ENCODE measurements at regions not wholly inside any gene's neighbourhood (a gene's known extent, or its start where the extent isn't known, plus 50 kb on each side); places are given as distances from the start of the nearest gene placed in this dataset.
"Not testable (repeated sequence)": the region's sequence is repeated elsewhere in the genome, so short reads cannot be mapped to it uniquely, and the experiment has no call there.

GRCh38 chr18:70390371-70391090 is 101.7 kb downstream of the SOCS6 start:
- Histone ChIP-seq H4K8ac (ENCODE audit: low read depth, low read length) (no peak overlapping the region), H3K36me3 (ENCODE audit: control insufficient read depth, insufficient read depth, low read length) (no peaks in the 10 kb centered on the region), H3K27me3 (ENCODE audit: insufficient read depth, low read length, poor library complexity) (no peaks in the 10 kb centered on the region), H3K4ac (ENCODE audit: low read depth, low read length) (no peak overlapping the region), H3K18ac (ENCODE audit: low read length) (no peak overlapping the region), H2BK120ac (ENCODE audit: low read depth, low read length) (no peak overlapping the region), H3K4me1 (ENCODE audit: control insufficient read depth, low read depth, low read length) (no peaks in the 10 kb centered on the region), H3K79me1 (ENCODE audit: low read length) (no peaks in the 10 kb centered on the region), H3K27ac (ENCODE audit: low read depth, low read length) (no peak overlapping the region), H2BK15ac (replicated peaks; ENCODE audit: low read depth) (no peak overlapping the region), H4K5ac (ENCODE audit: low read length) (no peak overlapping the region), H3K23ac (ENCODE audit: low read length) (no peak overlapping the region), H2AK5ac (ENCODE audit: low read length) (no peak overlapping the region), H3K9ac (ENCODE audit: low read length) (no peak overlapping the region), H3K4me3 (ENCODE audit: low read length) (no peak overlapping the region), H3K4me2 (ENCODE audit: low read length) (no peak overlapping the region), H3K56ac (ENCODE audit: low read length) (no peak overlapping the region), H2BK5ac (ENCODE audit: low read length) (no peak overlapping the region), H3K79me2 (ENCODE audit: control insufficient read depth, insufficient read depth, low read length) (no peaks in the 10 kb centered on the region)
- no CpG with 5 or more reads among the region's 4 CpGs for WGBS (ENCODE audit: extremely low coverage, insufficient coverage, low lambda C conversion rate)
- DNase-seq = no peak

- not testable (repeated sequence) for H4K5ac ChIP-seq (ENCODE audit: low read length); H3K18ac ChIP-seq (ENCODE audit: low read length); H4K8ac ChIP-seq (ENCODE audit: low read depth, low read length); H3K4me2 ChIP-seq (ENCODE audit: low read length); H3K4ac ChIP-seq (ENCODE audit: low read depth, low read length); DNase-seq; H3K56ac ChIP-seq (ENCODE audit: low read length); H2AK5ac ChIP-seq (ENCODE audit: low read length); H3K4me3 ChIP-seq (ENCODE audit: low read length); H3K36me3 ChIP-seq (ENCODE audit: control insufficient read depth, insufficient read depth, low read length); H2BK5ac ChIP-seq (ENCODE audit: low read length); H3K27me3 ChIP-seq (ENCODE audit: insufficient read depth, low read length, poor library complexity); H3K23ac ChIP-seq (ENCODE audit: low read length); H2BK120ac ChIP-seq (ENCODE audit: low read depth, low read length); H3K79me2 ChIP-seq (ENCODE audit: control insufficient read depth, insufficient read depth, low read length); H3K4me1 ChIP-seq (ENCODE audit: control insufficient read depth, low read depth, low read length); H3K79me1 ChIP-seq (ENCODE audit: low read length); H3K9ac ChIP-seq (ENCODE audit: low read length); H3K27ac ChIP-seq (ENCODE audit: low read depth, low read length); H2BK15ac ChIP-seq (replicated peaks; ENCODE audit: low read depth)
- WGBS (ENCODE audit: extremely low coverage, insufficient coverage, low lambda C conversion rate) = no CpG with 5 or more reads among the region's 5 CpGs
Measured at GRCh38 chr18:70389036-70389435, 100.2 kb downstream of the SOCS6 start.

DNA sequence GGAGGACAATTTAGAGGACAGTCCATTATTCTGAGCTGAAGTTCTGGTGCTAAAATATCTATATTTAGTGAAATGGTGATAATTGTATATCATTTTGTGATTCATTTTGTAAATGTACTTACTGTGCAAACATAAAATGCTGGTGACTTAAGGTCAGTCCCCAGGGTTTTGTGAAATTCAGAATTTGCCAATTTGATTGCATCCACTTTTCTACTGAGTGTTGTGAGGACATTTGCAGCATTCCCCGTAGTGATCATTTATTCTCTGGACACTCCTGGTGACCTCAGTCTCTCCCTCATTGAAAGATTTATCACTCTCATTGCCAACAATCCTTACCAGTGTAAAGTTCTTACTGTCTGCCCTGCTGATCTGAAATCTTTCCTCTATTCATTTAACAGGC is 98.2 kb downstream of the SOCS6 start:
- H3K4ac ChIP-seq (ENCODE audit: low read depth, low read length) = no peak overlapping the region
- no peak overlapping the region for H3K9ac ChIP-seq (ENCODE audit: low read length)
- no peak overlapping the region for H4K8ac ChIP-seq (ENCODE audit: low read depth, low read length)
- no peaks in the 10 kb centered on the region for H3K79me2 ChIP-seq (ENCODE audit: control insufficient read depth, insufficient read depth, low read length)
- no peak overlapping the region for H3K4me3 ChIP-seq (ENCODE audit: low read length)
- no peaks in the 10 kb centered on the region for H3K79me1 ChIP-seq (ENCODE audit: low read length)
- no peak overlapping the region for H3K56ac ChIP-seq (ENCODE audit: low read length)
- H3K23ac ChIP-seq (ENCODE audit: low read length) = no peak overlapping the region
- DNase-seq = no peak
- H3K4me2 ChIP-seq (ENCODE audit: low read length) = no peak overlapping the region
- no peak overlapping the region for H2BK5ac ChIP-seq (ENCODE audit: low read length)
- no peak overlapping the region for H3K27ac ChIP-seq (ENCODE audit: low read depth, low read length)
- H3K27me3 ChIP-seq (ENCODE audit: insufficient read depth, low read length, poor library complexity) = no peaks in the 10 kb centered on the region
- H3K18ac ChIP-seq (ENCODE audit: low read length) = no peak overlapping the region
- no peak overlapping the region for H2BK15ac ChIP-seq (replicated peaks; ENCODE audit: low read depth)
- no peaks in the 10 kb centered on the region for H3K36me3 ChIP-seq (ENCODE audit: control insufficient read depth, insufficient read depth, low read length)
- no CpG with 5 or more reads among the region's 1 CpG for WGBS (ENCODE audit: extremely low coverage, insufficient coverage, low lambda C conversion rate)
- H4K5ac ChIP-seq (ENCODE audit: low read length) = no peak overlapping the region
- no peak overlapping the region for H2BK120ac ChIP-seq (ENCODE audit: low read depth, low read length)
- no peaks in the 10 kb centered on the region for H3K4me1 ChIP-seq (ENCODE audit: control insufficient read depth, low read depth, low read length)
- H2AK5ac ChIP-seq (ENCODE audit: low read length) = no peak overlapping the region

- H4K8ac ChIP-seq (ENCODE audit: low read depth, low read length) = no peak overlapping the region
- no CpG with 5 or more reads among the region's 3 CpGs for WGBS (ENCODE audit: extremely low coverage, insufficient coverage, low lambda C conversion rate)
- no peak for DNase-seq
- no peak overlapping the region for H3K23ac ChIP-seq (ENCODE audit: low read length)
- H3K4me3 ChIP-seq (ENCODE audit: low read length) = no peak overlapping the region
- H3K27ac ChIP-seq (ENCODE audit: low read depth, low read length) = no peak overlapping the region
- no peak overlapping the region for H3K4ac ChIP-seq (ENCODE audit: low read depth, low read length)
- no peaks in the 10 kb centered on the region for H3K79me2 ChIP-seq (ENCODE audit: control insufficient read depth, insufficient read depth, low read length)
- no peak overlapping the region for H3K9ac ChIP-seq (ENCODE audit: low read length)
- no peak overlapping the region for H2BK5ac ChIP-seq (ENCODE audit: low read length)
- no peak overlapping the region for H3K4me2 ChIP-seq (ENCODE audit: low read length)
- H2AK5ac ChIP-seq (ENCODE audit: low read length) = no peak overlapping the region
- no peaks in the 10 kb centered on the region for H3K36me3 ChIP-seq (ENCODE audit: control insufficient read depth, insufficient read depth, low read length)
- no peaks in the 10 kb centered on the region for H3K4me1 ChIP-seq (ENCODE audit: control insufficient read depth, low read depth, low read length)
- H2BK15ac ChIP-seq (replicated peaks; ENCODE audit: low read depth) = no peak overlapping the region
- H2BK120ac ChIP-seq (ENCODE audit: low read depth, low read length) = no peak overlapping the region
- H3K18ac ChIP-seq (ENCODE audit: low read length) = no peak overlapping the region
- no peak overlapping the region for H4K5ac ChIP-seq (ENCODE audit: low read length)
- no peaks in the 10 kb centered on the region for H3K27me3 ChIP-seq (ENCODE audit: insufficient read depth, low read length, poor library complexity)
- H3K56ac ChIP-seq (ENCODE audit: low read length) = no peak overlapping the region
- no peaks in the 10 kb centered on the region for H3K79me1 ChIP-seq (ENCODE audit: low read length)
Measured at GRCh38 chr18:70386582-70386981, 97.7 kb downstream of the SOCS6 start.

DNA sequence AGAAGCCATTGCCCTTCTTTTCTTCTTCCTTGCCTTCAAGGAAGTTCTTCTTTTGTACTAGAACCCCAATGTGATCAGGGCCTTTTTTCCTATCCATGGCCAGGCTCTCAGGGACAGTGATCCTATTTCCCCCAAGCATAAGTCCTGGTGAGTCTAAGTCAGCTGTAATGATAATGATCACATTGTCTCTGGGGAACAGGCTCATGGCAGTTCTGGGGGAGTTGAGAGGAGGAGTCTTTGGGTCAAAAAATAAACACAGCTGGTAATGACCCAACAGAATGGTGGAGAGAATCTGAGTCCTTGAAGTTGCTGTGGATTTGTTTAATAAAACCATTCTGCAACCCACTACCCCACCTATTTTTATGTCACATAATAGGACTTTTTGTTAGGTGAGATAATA is 96.6 kb downstream of the SOCS6 start:
- Histone ChIP-seq H2AK5ac (ENCODE audit: low read length) (no peak overlapping the region), H3K56ac (ENCODE audit: low read length) (no peak overlapping the region), H3K36me3 (ENCODE audit: control insufficient read depth, insufficient read depth, low read length) (no peaks in the 10 kb centered on the region), H3K9ac (ENCODE audit: low read length) (no peak overlapping the region), H3K79me1 (ENCODE audit: low read length) (no peaks in the 10 kb centered on the region), H4K5ac (ENCODE audit: low read length) (no peak overlapping the region), H3K4me2 (ENCODE audit: low read length) (no peak overlapping the region), H3K4me1 (ENCODE audit: control insufficient read depth, low read depth, low read length) (no peaks in the 10 kb centered on the region), H2BK15ac (replicated peaks; ENCODE audit: low read depth) (no peak overlapping the region), H3K79me2 (ENCODE audit: control insufficient read depth, insufficient read depth, low read length) (no peaks in the 10 kb centered on the region), H2BK5ac (ENCODE audit: low read length) (no peak overlapping the region), H3K27ac (ENCODE audit: low read depth, low read length) (no peak overlapping the region), H3K18ac (ENCODE audit: low read length) (no peak overlapping the region), H3K27me3 (ENCODE audit: insufficient read depth, low read length, poor library complexity) (no peaks in the 10 kb centered on the region), H2BK120ac (ENCODE audit: low read depth, low read length) (no peak overlapping the region), H4K8ac (ENCODE audit: low read depth, low read length) (no peak overlapping the region), H3K4me3 (ENCODE audit: low read length) (no peak overlapping the region), H3K4ac (ENCODE audit: low read depth, low read length) (no peak overlapping the region), H3K23ac (ENCODE audit: low read length) (no peak overlapping the region)
- no peak for DNase-seq

DNA sequence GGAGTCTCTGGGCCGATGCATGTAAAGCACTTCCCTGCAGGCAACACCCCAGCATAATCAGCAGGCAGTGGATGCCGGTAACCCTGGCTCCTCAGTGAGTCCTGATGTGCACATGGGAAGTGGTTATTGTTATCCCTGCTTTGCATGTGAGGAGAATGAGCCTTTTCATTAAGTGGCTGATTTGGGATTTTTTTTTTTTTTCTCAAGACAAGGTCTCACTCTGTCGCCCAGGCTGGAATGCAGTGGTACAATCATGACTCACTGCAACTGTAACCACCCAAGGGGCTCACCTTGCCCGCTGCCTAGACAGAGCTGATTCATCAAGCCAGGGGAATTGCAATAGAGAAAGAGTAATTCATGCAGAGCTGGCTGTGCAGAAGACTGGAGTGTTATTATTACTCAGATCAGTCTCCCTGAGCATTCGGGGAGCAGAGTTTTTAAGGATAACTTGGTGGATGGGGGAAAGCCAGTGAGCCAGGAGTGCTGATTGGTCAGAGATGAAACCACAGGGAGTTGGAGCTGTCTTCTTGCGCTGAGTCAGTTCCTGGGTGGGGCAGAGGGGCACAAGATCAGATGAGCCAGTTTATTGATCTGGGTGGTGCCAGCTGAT is 95.4 kb downstream of the SOCS6 start:
- Histone ChIP-seq H3K4me1 (ENCODE audit: control insufficient read depth, low read depth, low read length) (no peaks in the 10 kb centered on the region), H3K36me3 (ENCODE audit: control insufficient read depth, insufficient read depth, low read length) (no peaks in the 10 kb centered on the region), H2BK5ac (ENCODE audit: low read length) (no peak overlapping the region), H4K8ac (ENCODE audit: low read depth, low read length) (no peak overlapping the region), H3K27ac (ENCODE audit: low read depth, low read length) (no peak overlapping the region), H3K56ac (ENCODE audit: low read length) (no peak overlapping the region), H2BK120ac (ENCODE audit: low read depth, low read length) (no peak overlapping the region), H3K4ac (ENCODE audit: low read depth, low read length) (no peak overlapping the region), H2BK15ac (replicated peaks; ENCODE audit: low read depth) (no peak overlapping the region), H3K23ac (ENCODE audit: low read length) (no peak overlapping the region), H3K4me3 (ENCODE audit: low read length) (no peak overlapping the region), H3K18ac (ENCODE audit: low read length) (no peak overlapping the region), H4K5ac (ENCODE audit: low read length) (no peak overlapping the region), H3K79me1 (ENCODE audit: low read length) (no peaks in the 10 kb centered on the region), H3K4me2 (ENCODE audit: low read length) (no peak overlapping the region), H2AK5ac (ENCODE audit: low read length) (no peak overlapping the region), H3K27me3 (ENCODE audit: insufficient read depth, low read length, poor library complexity) (no peaks in the 10 kb centered on the region), H3K9ac (ENCODE audit: low read length) (no peak overlapping the region), H3K79me2 (ENCODE audit: control insufficient read depth, insufficient read depth, low read length) (no peaks in the 10 kb centered on the region)
- WGBS (ENCODE audit: extremely low coverage, insufficient coverage, low lambda C conversion rate) = no CpG with 5 or more reads among the region's 6 CpGs
- no peak for DNase-seq
